SJCRH30 (cell line): ENCODE measurements at regions not wholly inside any gene's neighbourhood (a gene's known extent, or its start where the extent isn't known, plus 50 kb on each side); places are given as distances from the start of the nearest gene placed in this dataset.
A peak's percentile ranks its signal among the peaks of the same experiment; 100 is the strongest.
"Not testable (repeated sequence)": the region's sequence is repeated elsewhere in the genome, so short reads cannot be mapped to it uniquely, and the experiment has no call there.

Experiments
- DNase-seq, 2 experiments: peaks; one replicate each; pipeline ENCODE4 v3.0.0-alpha.2; 2015 to 2020
- H3K27ac ChIP-seq: fragments of 250-450 bp; sonication (Bioruptor Pico); 2 replicates; pipeline ENCODE4 v1.5.1; 2020; ENCODE audit warnings: mild to moderate bottlenecking, moderate library complexity
- H3K27me3 ChIP-seq: fragments of 250-450 bp; sonication (Bioruptor Pico); 2 replicates; pipeline ENCODE4 v1.5.1; 2020; ENCODE audit warnings: mild to moderate bottlenecking, moderate library complexity
- H3K36me3 ChIP-seq: fragments of 250-450 bp; sonication (Bioruptor Pico); 2 replicates; pipeline ENCODE4 v1.5.1; 2020; ENCODE audit warnings: mild to moderate bottlenecking, moderate library complexity
- H3K4me1 ChIP-seq: fragments of 250-450 bp; sonication (Bioruptor Pico); 2 replicates; pipeline ENCODE4 v1.5.1; 2020; ENCODE audit warnings: mild to moderate bottlenecking, moderate library complexity
- H3K4me3 ChIP-seq: fragments of 250-450 bp; sonication (Bioruptor Pico); 2 replicates; pipeline ENCODE4 v1.5.1; 2020; ENCODE audit warnings: mild to moderate bottlenecking, moderate library complexity
- H3K9me3 ChIP-seq: fragments of 250-450 bp; sonication (Bioruptor Pico); replicated peaks from 2 replicates; pipeline ENCODE4 v1.5.1; 2020; ENCODE audit warnings: mild to moderate bottlenecking, moderate library complexity

- no peaks in the 10 kb centered on the region for H3K9me3 ChIP-seq
- peaks cover 40% of the 10 kb centered on the region for H3K4me1 ChIP-seq
Observed at GRCh38 chr1:99551812-99552614, 93.9 kb upstream of the PALMD start.

GRCh38 chr1:99553301-99553700 lies 92.6 kb upstream of the PALMD start:
- H3K4me3 ChIP-seq: no peak overlapping the region

More at GRCh38 chr1:99551812-99552614, 93.9 kb upstream of the PALMD start:
- Histone ChIP-seq H3K27ac (peak overlapping the region; percentile 72; the same call in 1 of the 2 replicates), H3K36me3 (no peaks in the 10 kb centered on the region), H3K27me3 (no peaks in the 10 kb centered on the region), H3K4me3 (no peak overlapping the region)
- DNase-seq: no peak

GRCh38 chr1:99553819-99554218 lies 92.1 kb upstream of the PALMD start:
- not testable (repeated sequence) for H3K4me3 ChIP-seq, H3K27me3 ChIP-seq, H3K36me3 ChIP-seq, H3K9me3 ChIP-seq
- Histone ChIP-seq H3K27ac (peak overlapping the region; percentile 72), H3K4me1 (peaks cover 36% of the 10 kb centered on the region)
- DNase-seq: peak; percentile 63 to 88

More at GRCh38 chr1:99553301-99553700, 92.6 kb upstream of the PALMD start:
- Histone ChIP-seq H3K27ac (peak overlapping the region; percentile 72), H3K27me3 (no peaks in the 10 kb centered on the region), H3K9me3 (no peaks in the 10 kb centered on the region), H3K4me1 (peaks cover 40% of the 10 kb centered on the region), H3K36me3 (no peaks in the 10 kb centered on the region)
- peak; percentile 61 to 88 for DNase-seq

- H3K4me1 ChIP-seq: peaks cover 31% of the 10 kb centered on the region
- H3K4me3 ChIP-seq: no peak overlapping the region
- H3K27ac ChIP-seq: no peak overlapping the region
- no peak for DNase-seq
- no peaks in the 10 kb centered on the region for H3K9me3 ChIP-seq
- no peaks in the 10 kb centered on the region for H3K27me3 ChIP-seq
- no peaks in the 10 kb centered on the region for H3K36me3 ChIP-seq
Observed at GRCh38 chr1:99554727-99555126, 91.2 kb upstream of the PALMD start.

GRCh38 chr1:99557546-99558202 lies 88.2 kb upstream of the PALMD start:
- Histone ChIP-seq H3K4me3 (no peak overlapping the region), H3K9me3 (no peaks in the 10 kb centered on the region), H3K36me3 (no peaks in the 10 kb centered on the region), H3K27ac (no peak overlapping the region), H3K4me1 (peaks cover 23% of the 10 kb centered on the region), H3K27me3 (no peaks in the 10 kb centered on the region)
- no peak for DNase-seq

GRCh38 chr1:99559166-99559565 lies 86.7 kb upstream of the PALMD start:
- Histone ChIP-seq H3K27me3 (no peaks in the 10 kb centered on the region), H3K4me1 (peaks cover 8% of the 10 kb centered on the region), H3K36me3 (no peaks in the 10 kb centered on the region), H3K27ac (no peak overlapping the region), H3K9me3 (0 out of 2 replicates have a peak, but pooled peaks cover 2% of the 10 kb centered on the region), H3K4me3 (no peak overlapping the region)
- no peak for DNase-seq

GRCh38 chr1:99560207-99561040 lies 85.5 kb upstream of the PALMD start:
- H3K4me1 ChIP-seq: no peaks in the 10 kb centered on the region
- DNase-seq: no peak
- no peak overlapping the region for H3K4me3 ChIP-seq
- no peaks in the 10 kb centered on the region for H3K27me3 ChIP-seq
- no peak overlapping the region for H3K27ac ChIP-seq
- 0 out of 2 replicates have a peak, but pooled peaks cover 2% of the 10 kb centered on the region for H3K9me3 ChIP-seq
- H3K36me3 ChIP-seq: no peaks in the 10 kb centered on the region

- no peak overlapping the region for H3K27ac ChIP-seq
- 0 out of 2 replicates have a peak, but pooled peaks cover 2% of the 10 kb centered on the region for H3K9me3 ChIP-seq
- H3K27me3 ChIP-seq: no peaks in the 10 kb centered on the region
- no peaks in the 10 kb centered on the region for H3K36me3 ChIP-seq
- H3K4me3 ChIP-seq: no peak overlapping the region
- no peaks in the 10 kb centered on the region for H3K4me1 ChIP-seq
- DNase-seq: no peak
Observed at GRCh38 chr1:99561952-99562351, 84.0 kb upstream of the PALMD start.

- DNase-seq: no peak
- 0 out of 2 replicates have a peak, but pooled peaks cover 2% of the 10 kb centered on the region for H3K9me3 ChIP-seq
- H3K36me3 ChIP-seq: no peaks in the 10 kb centered on the region
- H3K27me3 ChIP-seq: no peaks in the 10 kb centered on the region
- no peak overlapping the region for H3K27ac ChIP-seq
- H3K4me1 ChIP-seq: no peaks in the 10 kb centered on the region
- H3K4me3 ChIP-seq: no peak overlapping the region
Observed at GRCh38 chr1:99565606-99566289, 80.2 kb upstream of the PALMD start.

GRCh38 chr1:99566290-99567021 lies 79.5 kb upstream of the PALMD start:
- Histone ChIP-seq H3K27me3 (no peaks in the 10 kb centered on the region), H3K4me1 (no peaks in the 10 kb centered on the region), H3K9me3 (0 out of 2 replicates have a peak, but pooled peaks cover 2% of the 10 kb centered on the region), H3K36me3 (no peaks in the 10 kb centered on the region), H3K27ac (no peak overlapping the region), H3K4me3 (no peak overlapping the region)
- DNase-seq: no peak

GRCh38 chr1:99570486-99571089 lies 75.3 kb upstream of the PALMD start:
- Histone ChIP-seq H3K9me3 (no peaks in the 10 kb centered on the region), H3K27me3 (no peaks in the 10 kb centered on the region), H3K4me1 (peaks cover 5% of the 10 kb centered on the region), H3K4me3 (no peak overlapping the region), H3K27ac (no peak overlapping the region), H3K36me3 (no peaks in the 10 kb centered on the region)
- no peak for DNase-seq

- no peak for DNase-seq
- Histone ChIP-seq H3K27ac (no peak overlapping the region), H3K4me3 (no peak overlapping the region), H3K4me1 (peaks cover 5% of the 10 kb centered on the region), H3K36me3 (no peaks in the 10 kb centered on the region), H3K9me3 (no peaks in the 10 kb centered on the region), H3K27me3 (no peaks in the 10 kb centered on the region)
Observed at GRCh38 chr1:99571092-99571734, 74.7 kb upstream of the PALMD start.
